ENCODE measurements at regions not wholly inside any gene's neighbourhood (a gene's known extent, or its start where the extent isn't known, plus 50 kb on each side); places are given as distances from the start of the nearest gene placed in this dataset.

DNA sequence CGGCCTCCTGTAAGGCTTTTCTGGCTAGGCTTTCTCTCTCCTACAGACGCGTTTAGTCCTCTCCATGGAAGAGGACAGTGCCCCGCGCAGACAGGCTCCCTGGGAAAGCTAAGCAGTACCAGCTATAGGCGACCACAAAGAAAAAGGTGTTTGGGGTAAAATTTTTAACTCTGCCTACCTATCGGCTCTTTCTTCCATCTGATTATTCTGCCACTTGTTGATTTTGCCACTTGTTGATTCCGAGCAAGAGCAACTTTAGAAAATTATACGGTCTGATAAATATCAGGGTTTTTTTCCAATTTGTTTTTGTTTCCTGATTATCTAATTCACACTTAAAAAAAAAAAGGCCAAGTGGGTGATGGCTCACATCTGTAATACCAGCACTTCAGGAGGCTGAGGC, 1600.5 kb upstream of the TENM3 start:
- DNase-seq (ENCODE audit: low read depth), result no peak

GRCh38 chr4:180650273-180650672, 1592.9 kb upstream of the TENM3 start:
- no peak for DNase-seq (ENCODE audit: low read depth)

DNA sequence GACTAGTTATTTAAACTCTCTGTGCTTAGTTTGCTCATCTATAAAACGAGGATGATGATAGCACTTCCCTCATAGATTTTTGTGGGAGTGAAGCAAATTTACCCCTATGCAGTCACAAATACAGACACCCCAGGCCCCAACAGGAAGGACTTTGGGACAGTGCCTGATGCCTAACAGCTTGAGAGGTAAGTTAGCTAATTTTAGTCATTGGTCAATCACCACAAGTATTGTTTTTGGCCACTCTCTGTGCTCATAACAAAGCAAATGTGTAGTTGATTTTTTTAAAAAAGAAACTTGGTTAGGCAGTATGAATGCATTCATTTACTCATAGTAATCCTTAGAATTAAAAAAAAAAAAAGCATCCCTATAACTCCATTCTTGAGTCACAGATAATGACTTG, 1590.7 kb upstream of the TENM3 start:
- DNase-seq (ENCODE audit: low read depth), result no peak

DNA sequence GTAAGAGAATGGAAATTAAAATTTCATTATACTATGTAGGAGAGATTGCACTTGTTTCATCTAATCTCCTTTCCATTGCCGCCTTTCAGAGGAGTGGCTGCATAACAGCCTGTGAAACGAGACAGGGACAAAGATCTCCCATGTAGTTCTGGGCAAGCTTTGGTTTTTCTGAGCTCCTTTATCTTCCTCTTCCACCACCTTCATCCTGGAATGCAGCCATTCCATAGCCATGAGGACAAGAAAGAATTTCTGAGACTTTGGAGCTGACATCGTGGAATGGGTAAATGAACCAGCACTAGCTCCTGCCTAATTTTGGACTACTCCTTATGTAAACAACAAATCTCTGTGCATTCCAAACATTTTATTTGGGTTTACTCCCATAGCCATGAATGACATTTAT, 1587.3 kb upstream of the TENM3 start:
- no peak for DNase-seq (ENCODE audit: low read depth)

GRCh38 chr4:180657881-180658280, 1585.3 kb upstream of the TENM3 start:
- DNase-seq (ENCODE audit: low read depth), result no peak

GRCh38 chr4:180664766-180665368, 1578.3 kb upstream of the TENM3 start:
- DNase-seq (ENCODE audit: low read depth), result no peak

- DNase-seq (ENCODE audit: low read depth), result no peak
These were observed 1577.7 kb upstream of the TENM3 start for GRCh38 chr4:180665481-180665880.

DNA sequence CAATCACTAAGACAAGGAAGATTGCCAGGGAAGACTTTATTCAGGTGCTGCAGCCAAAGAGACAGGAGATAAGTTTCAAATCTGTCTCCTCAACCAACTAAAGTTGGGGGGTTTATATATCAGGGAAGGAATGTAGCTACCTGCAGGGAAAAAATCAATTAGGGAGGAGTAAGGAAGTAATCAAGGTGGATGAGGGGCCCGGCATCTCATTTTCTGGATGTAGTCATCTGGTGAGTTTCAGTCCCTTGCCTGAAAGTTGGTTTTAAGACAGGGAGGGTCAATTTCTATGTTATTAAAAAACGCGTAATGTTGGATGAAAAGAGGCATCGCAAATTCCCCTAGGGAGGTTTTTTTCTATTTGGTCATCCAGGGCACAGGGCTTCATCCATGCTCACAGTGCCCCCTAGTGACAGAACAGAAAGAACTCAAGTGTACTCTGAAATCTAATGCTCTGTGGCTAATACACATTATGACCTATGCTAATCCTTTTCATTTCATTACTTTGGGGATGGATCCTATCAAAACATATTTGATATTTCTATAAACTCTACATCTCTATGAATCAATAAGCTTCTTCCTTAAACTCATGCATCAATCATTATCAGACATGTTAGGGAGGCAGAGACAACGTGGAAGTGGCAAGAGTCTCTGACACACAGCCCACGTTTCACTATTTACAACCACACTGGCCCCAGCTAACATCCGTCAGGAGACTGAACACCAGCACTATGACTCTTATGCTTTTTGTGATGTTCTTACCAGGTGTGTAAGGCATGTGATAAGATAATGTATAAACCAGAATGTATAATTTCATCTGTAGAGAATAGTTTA, 1577.0 kb upstream of the TENM3 start:
- DNase-seq (ENCODE audit: low read depth), result no peak

DNA sequence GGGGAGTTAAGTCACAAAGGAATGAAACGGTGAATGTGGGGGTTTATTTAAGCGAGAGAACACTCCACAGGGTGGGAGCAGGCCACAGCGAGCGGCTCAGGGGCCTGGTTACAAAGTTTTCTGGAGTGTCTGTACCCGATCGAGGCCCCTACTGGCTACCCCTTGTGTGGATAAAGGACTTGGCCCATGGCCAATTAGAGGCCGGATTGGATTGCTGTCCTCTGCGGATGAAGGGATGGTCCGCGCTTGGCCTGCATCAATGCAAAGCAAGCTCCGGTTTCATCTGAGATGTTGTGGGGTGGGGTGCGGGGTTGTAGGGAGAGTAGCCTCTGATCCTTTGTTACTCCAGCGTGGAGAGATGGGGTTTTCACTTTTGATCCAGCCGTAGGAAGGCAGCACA, 1574.5 kb upstream of the TENM3 start:
- DNase-seq (ENCODE audit: low read depth), result no peak

GRCh38 chr4:180669680-180670079, 1573.5 kb upstream of the TENM3 start:
- no peak for DNase-seq (ENCODE audit: low read depth)

- no peak for DNase-seq (ENCODE audit: low read depth)
These were observed 1568.4 kb upstream of the TENM3 start for GRCh38 chr4:180674619-180675358.

DNA sequence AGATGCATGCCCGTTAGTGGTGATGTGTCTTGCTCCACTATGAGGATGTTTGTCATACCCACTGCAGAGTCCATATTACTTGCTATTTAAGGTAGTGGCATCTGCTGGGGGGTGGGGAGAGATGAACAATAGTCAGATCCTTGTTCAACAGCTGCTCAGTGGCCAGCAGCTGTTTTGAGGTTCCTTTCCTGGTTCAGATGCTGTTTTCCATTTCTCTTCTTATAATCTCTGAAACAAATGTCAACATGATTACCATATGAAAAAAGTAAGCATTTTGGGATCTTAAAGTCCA, 1567.9 kb upstream of the TENM3 start:
- DNase-seq (ENCODE audit: low read depth), result no peak

GRCh38 chr4:180680305-180680704, 1562.9 kb upstream of the TENM3 start:
- no peak for DNase-seq (ENCODE audit: low read depth)

GRCh38 chr4:180682776-180683175, 1560.4 kb upstream of the TENM3 start:
- no peak for DNase-seq (ENCODE audit: low read depth)

DNA sequence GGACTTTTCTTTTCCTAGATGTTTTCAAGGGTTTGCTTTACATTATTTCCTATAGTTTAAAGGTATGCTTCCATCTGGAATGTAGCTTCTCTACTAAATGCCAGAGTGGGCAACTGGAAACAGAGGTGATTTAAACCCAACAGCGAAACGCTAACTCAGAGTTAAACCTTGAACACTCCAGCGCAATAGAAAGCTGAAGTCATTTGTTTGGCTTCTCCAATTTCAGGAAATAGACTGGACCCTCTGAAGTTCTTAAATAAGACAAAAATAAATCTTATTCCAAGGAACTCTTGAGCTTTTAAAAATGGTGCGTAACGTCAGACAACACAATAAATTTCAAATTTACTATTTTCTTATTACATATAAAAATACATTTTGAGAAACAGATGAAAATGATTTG, 1560.0 kb upstream of the TENM3 start:
- DNase-seq (ENCODE audit: low read depth), result no peak

- no peak for DNase-seq (ENCODE audit: low read depth)
These were observed 1554.7 kb upstream of the TENM3 start for GRCh38 chr4:180688480-180688879.

DNA sequence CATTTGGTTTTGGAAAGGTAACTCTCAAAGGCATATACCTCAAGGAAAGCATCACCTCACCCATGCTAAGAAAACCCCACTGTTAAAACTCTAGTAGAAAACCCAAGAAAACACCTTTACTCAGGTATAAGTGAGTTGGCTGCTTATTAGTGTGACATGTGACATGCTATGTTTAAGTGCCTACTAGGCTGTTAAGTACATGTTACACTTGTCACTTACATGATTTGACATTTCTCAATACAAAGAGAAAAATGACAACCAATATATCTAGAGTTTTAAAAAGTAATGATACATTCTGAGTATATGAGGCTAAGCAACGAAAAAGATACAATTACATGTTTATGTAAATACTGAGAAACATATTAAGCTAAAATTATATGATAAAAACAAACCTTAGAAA, 1548.3 kb upstream of the TENM3 start:
- no peak for DNase-seq (ENCODE audit: low read depth)

DNA sequence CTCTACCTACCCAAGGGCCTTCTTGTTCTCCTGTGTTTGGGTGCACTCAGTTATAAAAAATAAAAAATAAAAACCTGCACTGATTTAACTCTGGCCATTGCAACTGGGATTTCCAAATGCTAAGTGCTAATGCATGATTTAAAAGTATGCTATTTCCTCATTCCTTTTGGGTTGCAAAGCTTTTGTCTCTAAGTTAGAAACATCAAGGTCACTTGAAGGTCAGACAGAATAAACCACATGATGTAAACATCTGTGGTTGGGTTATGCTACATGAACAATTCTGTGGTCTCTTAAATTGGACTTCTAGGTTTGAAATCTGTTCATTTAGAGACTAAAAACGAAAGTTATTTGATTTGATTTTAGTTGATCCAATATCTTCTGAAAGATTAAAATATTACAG, 1547.4 kb upstream of the TENM3 start:
- no peak for DNase-seq (ENCODE audit: low read depth)

DNA sequence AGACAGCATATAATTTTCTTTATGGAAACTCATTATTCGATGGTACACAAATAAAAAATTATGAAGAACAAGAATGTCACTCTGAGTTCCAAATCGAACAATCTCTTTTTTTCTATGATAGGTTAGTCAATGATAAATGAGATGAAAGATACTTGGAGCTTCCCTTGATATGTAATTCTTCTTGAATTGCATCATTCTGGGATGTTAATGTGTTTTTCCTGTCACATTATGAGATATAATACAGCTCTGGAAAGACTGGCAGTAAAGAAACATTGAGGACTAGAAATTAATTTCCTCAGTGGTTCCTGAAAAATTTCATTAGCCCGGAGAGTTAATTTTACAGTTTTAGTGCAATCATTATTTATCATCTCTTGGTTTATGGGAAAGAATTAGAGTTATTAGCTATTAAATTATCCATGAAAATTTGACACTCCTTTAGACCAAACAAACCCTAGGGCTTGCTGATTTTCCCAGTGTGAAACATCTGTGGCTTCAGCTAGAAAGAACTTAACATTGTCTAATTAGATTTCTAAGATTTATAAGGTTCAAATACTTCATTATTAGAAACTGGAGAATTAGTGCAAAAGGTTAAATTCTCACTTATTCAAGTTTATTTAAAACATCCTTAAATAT, 1546.6 kb upstream of the TENM3 start:
- DNase-seq (ENCODE audit: low read depth), result no peak

GRCh38 chr4:180698550-180699195, 1544.5 kb upstream of the TENM3 start:
- no peak for DNase-seq (ENCODE audit: low read depth)

DNA sequence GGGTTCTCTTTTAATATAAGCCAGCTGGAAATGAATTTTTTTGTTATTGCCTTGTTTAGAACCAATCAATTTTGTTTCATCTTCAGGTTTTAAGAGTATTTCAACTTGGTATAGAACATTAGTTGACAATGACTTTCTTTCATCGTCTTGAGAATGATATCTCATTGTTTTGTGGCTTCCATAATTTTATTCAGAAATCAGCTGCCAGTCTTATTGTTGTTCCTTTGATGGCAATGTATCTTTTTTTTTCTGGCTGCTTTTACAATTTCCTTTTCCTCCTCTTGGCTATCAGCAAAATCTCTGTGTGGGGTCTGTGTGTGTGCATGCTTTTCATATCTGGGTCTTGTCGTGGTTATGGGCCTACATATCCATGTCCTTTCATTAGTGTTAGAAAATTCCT, 1536.4 kb upstream of the TENM3 start:
- no peak for DNase-seq (ENCODE audit: low read depth)

- no peak for DNase-seq (ENCODE audit: low read depth)
These were observed 1532.4 kb upstream of the TENM3 start for GRCh38 chr4:180710628-180711337.

Measured in activated T-helper 1 cell treated with Interleukin-2 at 50 U/mL for 16 hours (primary cell).